VCaP (cell line): ENCODE measurements at regions not wholly inside any gene's neighbourhood (a gene's known extent, or its start where the extent isn't known, plus 50 kb on each side); places are given as distances from the start of the nearest gene placed in this dataset.

Experiments
- H3K27ac ChIP-seq: fragments of 450-650 bp; 2 replicates; pipeline ENCODE4 v1.5.1; 2017
- CTCF ChIP-seq: fragments of 450-650 bp; conservative IDR thresholded peaks from 2 replicates; pipeline ENCODE4 v1.5.1; 2017; ENCODE audit warnings: mild to moderate bottlenecking, moderate library complexity

- TF ChIP-seq CTCF = no peak
- peak overlapping the region; percentile 18 for H3K27ac ChIP-seq
Measured at GRCh38 chr4:155590796-155591585, 75.7 kb upstream of the GUCY1A1 start.

- no peak for TF ChIP-seq CTCF
- H3K27ac ChIP-seq = no peak overlapping the region
Measured at GRCh38 chr4:155588437-155588836, 78.2 kb upstream of the GUCY1A1 start.

GRCh38 chr4:155587766-155588165 lies 78.9 kb upstream of the GUCY1A1 start:
- no peak for TF ChIP-seq CTCF
- H3K27ac ChIP-seq = no peak overlapping the region

- TF ChIP-seq CTCF = no peak
- H3K27ac ChIP-seq = peak overlapping the region; percentile 13; the same call in 1 of the 2 replicates
Measured at GRCh38 chr4:155582971-155583437, 83.6 kb upstream of the GUCY1A1 start.

- TF ChIP-seq CTCF = no peak
- no peak overlapping the region for H3K27ac ChIP-seq
Measured at GRCh38 chr4:155582041-155582440, 84.6 kb upstream of the GUCY1A1 start.

- no peak for TF ChIP-seq CTCF
- H3K27ac ChIP-seq = peak overlapping the region; percentile 73
Measured at GRCh38 chr4:155578726-155579370, 87.8 kb upstream of the GUCY1A1 start.

GRCh38 chr4:155578219-155578618 lies 88.4 kb upstream of the GUCY1A1 start:
- no peak for TF ChIP-seq CTCF
- peak overlapping the region; percentile 73 for H3K27ac ChIP-seq

- peak overlapping the region; percentile 75 for H3K27ac ChIP-seq
Measured at GRCh38 chr4:155574329-155574728, 92.3 kb upstream of the GUCY1A1 start.
